ENCODE measurements at regions not wholly inside any gene's neighbourhood (a gene's known extent, or its start where the extent isn't known, plus 50 kb on each side); places are given as distances from the start of the nearest gene placed in this dataset.

GRCh38 chrX:26347171-26347570, 131.2 kb downstream of the MAGEB5 start:
- no peak for DNase-seq

GRCh38 chrX:26334232-26334631, 118.3 kb downstream of the MAGEB5 start:
- DNase-seq: no peak

- no peak for DNase-seq
Measured at GRCh38 chrX:26328608-26329319, 112.8 kb downstream of the MAGEB5 start.

- no peak for DNase-seq
Measured at GRCh38 chrX:26309262-26309661, 93.3 kb downstream of the MAGEB5 start.

- DNase-seq: no peak
Measured at GRCh38 chrX:26295425-26295824, 79.5 kb downstream of the MAGEB5 start.

GRCh38 chrX:26286836-26287235, 70.9 kb downstream of the MAGEB5 start:
- DNase-seq: no peak

All from stimulated activated CD4-positive, alpha-beta T cell treated with anti-CD3 and anti-CD28 coated beads, Interleukin-15, amount 100 ng/mL, for 24 hours (primary cell).